ENCODE measurements at regions not wholly inside any gene's neighbourhood (a gene's known extent, or its start where the extent isn't known, plus 50 kb on each side); places are given as distances from the start of the nearest gene placed in this dataset.
"Not testable (repeated sequence)": the region's sequence is repeated elsewhere in the genome, so short reads cannot be mapped to it uniquely, and the experiment has no call there.

GRCh38 chr13:72562686-72563085 is 164.7 kb downstream of the MZT1 start:
- TF ChIP-seq CTCF (IDR thresholded peaks at IDR 0.05): no peak
- Histone ChIP-seq H3K4me1 (no peaks in the 10 kb centered on the region), H3K27ac (no peak overlapping the region), H3K27me3 (no peaks in the 10 kb centered on the region), H3K36me3 (no peaks in the 10 kb centered on the region), H3K4me3 (no peak overlapping the region), H3K9me3 (no peaks in the 10 kb centered on the region)
- no peak for DNase-seq

GRCh38 chr13:72561791-72562190 is 165.6 kb downstream of the MZT1 start:
- DNase-seq: no peak

GRCh38 chr13:72559716-72560115 is 167.7 kb downstream of the MZT1 start:
- Histone ChIP-seq H3K9me3 (no peaks in the 10 kb centered on the region), H3K4me1 (no peaks in the 10 kb centered on the region), H3K4me3 (no peak overlapping the region), H3K27ac (no peak overlapping the region), H3K27me3 (no peaks in the 10 kb centered on the region), H3K36me3 (no peaks in the 10 kb centered on the region)
- TF ChIP-seq POLR2A (IDR thresholded peaks at IDR 0.05): no peak
- no peak for TF ChIP-seq CTCF (IDR thresholded peaks at IDR 0.05)
- DNase-seq: no peak

More at GRCh38 chr13:72561791-72562190, 165.6 kb downstream of the MZT1 start:
- TF ChIP-seq POLR2A (IDR thresholded peaks at IDR 0.05): no peak
- no peak for TF ChIP-seq CTCF (IDR thresholded peaks at IDR 0.05)
- Histone ChIP-seq H3K4me1 (no peaks in the 10 kb centered on the region), H3K27ac (no peak overlapping the region), H3K4me3 (no peak overlapping the region), H3K9me3 (no peaks in the 10 kb centered on the region), H3K36me3 (no peaks in the 10 kb centered on the region), H3K27me3 (no peaks in the 10 kb centered on the region)

- H3K4me3 ChIP-seq: no peak overlapping the region
- no peaks in the 10 kb centered on the region for H3K9me3 ChIP-seq
- no peaks in the 10 kb centered on the region for H3K36me3 ChIP-seq
- DNase-seq: no peak
- no peaks in the 10 kb centered on the region for H3K27me3 ChIP-seq
- TF ChIP-seq CTCF (IDR thresholded peaks at IDR 0.05) (no peak), POLR2A (IDR thresholded peaks at IDR 0.05) (no peak)
- H3K27ac ChIP-seq: no peak overlapping the region
- no peaks in the 10 kb centered on the region for H3K4me1 ChIP-seq
Measured at GRCh38 chr13:72556945-72557344, 170.5 kb downstream of the MZT1 start.

GRCh38 chr13:72555601-72556000 is 171.8 kb downstream of the MZT1 start:
- H3K36me3 ChIP-seq: no peaks in the 10 kb centered on the region
- no peaks in the 10 kb centered on the region for H3K27me3 ChIP-seq
- TF ChIP-seq CTCF (IDR thresholded peaks at IDR 0.05) (no peak), POLR2A (IDR thresholded peaks at IDR 0.05) (no peak)
- no peak for DNase-seq
- no peaks in the 10 kb centered on the region for H3K4me1 ChIP-seq
- no peak overlapping the region for H3K4me3 ChIP-seq
- no peaks in the 10 kb centered on the region for H3K9me3 ChIP-seq
- no peak overlapping the region for H3K27ac ChIP-seq

- H3K27me3 ChIP-seq: no peaks in the 10 kb centered on the region
- no peak overlapping the region for H3K27ac ChIP-seq
- no peak overlapping the region for H3K4me3 ChIP-seq
- no peaks in the 10 kb centered on the region for H3K4me1 ChIP-seq
- TF ChIP-seq CTCF (IDR thresholded peaks at IDR 0.05) (no peak), POLR2A (IDR thresholded peaks at IDR 0.05) (no peak)
- no peaks in the 10 kb centered on the region for H3K36me3 ChIP-seq
- no peaks in the 10 kb centered on the region for H3K9me3 ChIP-seq
- DNase-seq: no peak
Measured at GRCh38 chr13:72552731-72553130, 174.7 kb downstream of the MZT1 start.

- not testable (repeated sequence) for H3K27ac ChIP-seq, H3K9me3 ChIP-seq, H3K4me1 ChIP-seq, H3K27me3 ChIP-seq, DNase-seq, H3K36me3 ChIP-seq, H3K4me3 ChIP-seq
Measured at GRCh38 chr13:72545895-72546294, 181.5 kb downstream of the MZT1 start.

All from Peyer's patch (tissue), 4 donors.